ENCODE measurements at regions not wholly inside any gene's neighbourhood (a gene's known extent, or its start where the extent isn't known, plus 50 kb on each side); places are given as distances from the start of the nearest gene placed in this dataset.

DNA sequence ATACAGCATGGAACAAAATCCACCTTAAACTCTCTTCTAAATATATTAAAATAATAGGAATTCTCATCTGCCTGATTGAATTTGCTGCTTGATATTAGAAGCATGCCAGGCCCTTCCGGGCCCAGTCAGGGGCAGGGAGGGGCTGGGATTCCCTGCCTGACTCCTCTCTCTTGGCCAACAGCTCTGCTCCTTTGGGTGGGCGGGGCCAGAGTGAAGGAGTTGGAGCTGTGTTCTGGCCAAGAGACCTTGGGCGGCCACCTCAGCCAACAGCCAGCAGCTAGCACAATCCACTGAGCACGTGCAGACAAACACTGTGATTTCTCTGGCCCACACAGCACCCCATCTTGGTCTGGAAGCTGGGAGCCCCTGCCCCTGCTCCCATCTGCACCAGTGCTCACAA is 140.3 kb downstream of the PJA1 start:
- DNase-seq, result no peak

- no peak for DNase-seq
Measured at GRCh38 chrX:69024161-69024736, 141.0 kb downstream of the PJA1 start.

DNA sequence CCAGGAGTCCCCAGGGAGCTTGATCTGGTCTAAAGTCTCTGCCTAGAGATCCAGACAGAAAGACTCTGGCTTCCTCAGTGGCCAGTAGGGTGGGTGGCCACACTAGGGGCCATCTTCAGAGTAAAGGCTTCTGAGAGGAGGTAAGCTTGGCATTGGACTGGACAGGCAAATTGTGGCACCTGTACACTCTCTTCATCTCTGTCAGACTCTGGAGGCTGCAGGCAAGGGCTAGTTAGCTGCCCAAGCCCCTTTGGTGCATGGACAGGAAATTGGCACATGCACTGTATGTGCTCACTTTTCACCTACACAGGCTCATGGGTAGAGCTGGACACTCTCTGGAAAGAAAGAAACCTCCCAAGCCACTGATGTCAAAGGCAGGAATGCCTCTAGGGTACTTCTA is 142.8 kb downstream of the PJA1 start:
- no peak for DNase-seq

DNA sequence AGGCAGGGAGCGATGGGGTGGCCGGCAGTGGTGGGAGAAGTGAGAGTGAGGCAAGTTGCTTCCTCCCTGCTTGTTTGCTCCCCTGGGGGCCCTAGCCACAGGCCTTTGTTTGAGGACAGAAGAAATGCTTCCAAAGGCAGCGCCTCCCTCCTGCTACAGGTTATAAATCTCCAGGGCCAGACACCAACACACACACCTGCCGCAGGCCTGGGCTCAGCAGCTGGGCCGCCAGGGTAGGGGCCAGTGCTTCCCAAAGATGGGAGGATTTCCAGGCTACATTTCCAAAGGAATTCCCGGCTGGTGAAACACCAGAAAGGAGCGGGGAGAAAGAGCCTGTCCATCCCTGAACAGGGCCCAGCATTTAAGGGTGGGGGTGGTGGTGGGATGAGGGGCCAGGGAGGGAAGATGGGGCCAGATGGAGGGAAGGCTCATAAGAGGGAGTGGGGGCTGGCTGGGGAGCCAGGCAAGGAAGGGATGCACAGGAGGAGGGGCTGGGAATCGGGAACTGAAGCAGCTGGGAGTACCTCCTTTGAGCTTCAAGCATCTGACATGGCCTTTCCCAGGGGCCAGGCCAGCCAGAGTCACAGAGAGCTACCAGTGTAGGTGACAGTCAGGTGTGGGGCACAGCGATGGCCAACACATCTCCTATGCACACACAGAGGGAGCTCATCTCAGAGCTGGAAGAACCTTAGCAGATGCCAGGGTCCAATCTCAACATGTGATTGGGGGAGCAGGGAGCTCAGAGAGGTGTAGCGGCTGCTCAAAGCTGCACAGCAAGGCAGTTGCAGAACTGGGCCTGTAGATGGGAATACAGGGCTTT is 143.9 kb downstream of the PJA1 start:
- no peak for DNase-seq

- DNase-seq, result no peak
Measured at GRCh38 chrX:69020316-69020715, 144.9 kb downstream of the PJA1 start.

- DNase-seq, result no peak
Measured at GRCh38 chrX:69019073-69019890, 146.0 kb downstream of the PJA1 start.

DNA sequence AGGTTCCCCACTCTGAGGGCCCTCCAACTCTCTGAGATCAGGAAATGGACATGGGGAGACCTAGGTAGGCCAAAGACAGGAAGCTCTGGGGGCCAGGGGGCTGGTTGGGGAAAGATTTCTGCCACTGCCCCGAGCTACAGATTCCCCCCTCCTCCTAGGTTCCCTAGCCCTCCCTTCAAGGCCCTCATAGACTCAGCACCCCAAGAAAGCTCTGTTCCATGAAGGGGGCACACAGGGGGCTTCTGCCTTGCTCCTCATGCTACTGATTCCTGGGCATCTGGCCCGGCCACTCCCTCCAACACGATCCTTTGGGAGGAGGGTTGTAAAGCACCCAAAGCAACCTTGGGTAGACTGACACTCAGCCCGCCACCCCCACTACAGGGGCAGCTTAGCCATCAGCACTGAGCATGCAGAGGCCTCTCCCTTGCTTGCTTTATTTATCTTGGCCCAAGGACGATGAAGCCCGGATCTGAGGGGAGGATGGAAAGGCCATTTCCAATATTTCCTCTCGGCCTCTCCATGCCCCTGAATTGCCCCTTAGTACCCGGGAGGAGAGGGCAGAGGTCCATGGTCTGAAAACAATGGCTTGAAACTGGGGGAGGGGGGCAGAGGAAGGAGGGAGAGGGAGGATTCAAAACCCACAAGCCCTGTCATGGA is 146.7 kb downstream of the PJA1 start:
- DNase-seq, result no peak

- no peak for DNase-seq
Measured at GRCh38 chrX:69016293-69016941, 148.8 kb downstream of the PJA1 start.

GRCh38 chrX:69015564-69016292 is 149.5 kb downstream of the PJA1 start:
- no peak for DNase-seq

DNA sequence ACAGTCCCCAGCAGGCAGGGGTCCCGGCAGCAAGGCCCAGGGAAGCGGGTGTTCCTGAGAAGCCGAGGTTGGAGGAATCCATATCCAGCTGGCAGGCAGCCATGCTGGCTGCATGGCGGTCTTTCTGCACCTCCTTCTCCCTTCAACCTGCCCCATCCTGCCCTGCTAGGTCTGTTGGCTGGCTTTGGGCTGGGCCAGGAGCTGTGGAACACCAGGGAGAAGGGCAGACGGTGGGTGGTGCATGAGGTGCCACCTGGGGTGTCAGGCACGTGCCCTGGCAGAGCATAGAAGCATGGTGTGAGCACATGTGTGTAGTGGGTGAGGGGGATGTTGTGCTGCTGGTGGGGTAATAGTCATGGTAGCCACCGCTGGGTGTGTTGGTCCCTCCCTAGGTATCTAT is 150.1 kb downstream of the PJA1 start:
- no peak for DNase-seq

- no peak for DNase-seq
Measured at GRCh38 chrX:69014200-69014599, 151.1 kb downstream of the PJA1 start.

DNA sequence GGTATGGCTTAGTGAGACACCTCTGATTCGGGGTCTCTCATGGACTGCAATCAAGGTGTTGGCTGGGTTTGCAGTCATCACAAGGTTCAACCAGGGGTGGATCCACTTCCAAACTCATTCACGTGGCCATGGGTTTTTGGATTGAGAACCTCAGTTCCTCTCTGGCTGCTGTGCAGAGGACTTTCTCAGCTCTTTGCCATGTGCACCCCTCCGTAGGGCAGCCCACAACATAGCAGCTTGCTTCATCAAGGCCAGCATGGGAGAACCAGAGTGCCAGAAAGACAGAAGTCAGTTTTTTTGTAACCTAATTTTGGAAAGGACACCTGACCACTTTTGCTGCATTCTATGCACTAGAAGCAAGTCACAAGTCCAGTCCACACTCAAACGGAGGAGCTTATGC is 154.9 kb downstream of the PJA1 start:
- no peak for DNase-seq

GRCh38 chrX:69000877-69001276 is 164.4 kb downstream of the PJA1 start:
- DNase-seq, result no peak

GRCh38 chrX:68999931-69000330 is 165.3 kb downstream of the PJA1 start:
- DNase-seq, result no peak

DNA sequence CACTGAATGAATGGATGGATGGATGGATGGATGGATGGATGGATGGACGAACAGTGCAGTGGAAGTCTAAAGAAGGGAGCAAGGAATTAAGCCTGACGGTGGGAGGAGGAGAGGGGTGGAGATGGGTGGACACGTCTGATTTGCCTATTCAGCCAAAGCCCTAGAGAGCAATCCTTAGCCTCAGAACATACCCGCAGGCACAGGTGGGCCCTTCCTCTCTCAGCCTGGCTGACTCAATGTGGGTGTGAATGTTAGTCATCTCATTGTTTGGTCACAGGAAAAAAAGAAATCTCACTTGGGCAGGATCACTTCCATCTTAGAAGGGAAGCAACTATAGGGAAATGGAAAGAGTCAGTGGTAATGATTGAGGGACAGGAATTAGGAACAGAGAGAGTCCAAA is 165.9 kb downstream of the PJA1 start:
- no peak for DNase-seq

DNA sequence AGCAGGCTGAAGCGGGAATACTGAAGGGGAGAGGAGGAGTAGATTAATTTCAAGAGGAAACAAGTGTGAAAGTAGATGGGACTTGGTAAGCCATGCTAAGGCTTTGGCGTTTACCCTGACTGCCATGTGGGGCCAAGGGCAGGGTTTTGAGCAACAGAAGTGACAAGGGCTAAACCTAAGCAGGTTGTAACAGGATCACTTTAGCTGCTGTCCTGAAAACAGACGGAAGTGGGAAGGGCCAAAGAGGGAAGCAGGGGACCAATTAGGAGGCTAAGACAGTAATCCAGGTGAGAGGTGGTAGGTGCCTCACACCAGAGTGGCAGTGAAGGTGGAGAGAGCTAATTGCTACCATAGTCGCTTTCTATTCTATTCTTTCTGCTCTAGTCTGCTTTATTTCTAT is 166.5 kb downstream of the PJA1 start:
- DNase-seq, result no peak

- no peak for DNase-seq
Measured at GRCh38 chrX:68997911-68998310, 167.3 kb downstream of the PJA1 start.

DNA sequence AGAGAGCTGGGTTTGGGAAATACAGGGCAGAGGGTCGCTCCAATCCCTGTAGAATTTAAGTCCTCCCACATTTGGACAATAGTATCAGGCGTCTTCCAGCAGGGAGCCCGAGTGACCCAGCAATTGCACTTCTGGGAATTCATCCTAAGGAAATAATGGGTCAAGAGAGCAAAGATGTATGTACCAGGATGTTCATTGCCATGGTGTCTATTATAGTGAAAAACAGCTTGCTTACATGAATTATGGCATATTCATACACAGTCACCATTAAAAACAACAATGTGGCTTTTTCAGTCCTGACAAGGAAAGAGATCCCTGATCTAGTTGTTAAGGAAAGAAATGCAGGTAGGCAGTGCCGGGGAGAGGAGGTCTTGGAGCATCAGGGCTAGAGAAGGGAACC is 167.7 kb downstream of the PJA1 start:
- DNase-seq, result no peak

- DNase-seq, result no peak
Measured at GRCh38 chrX:68995780-68996551, 167.1 kb downstream of the EFNB1 start.

- no peak for DNase-seq
Measured at GRCh38 chrX:68995386-68995779, 166.6 kb downstream of the EFNB1 start.

DNA sequence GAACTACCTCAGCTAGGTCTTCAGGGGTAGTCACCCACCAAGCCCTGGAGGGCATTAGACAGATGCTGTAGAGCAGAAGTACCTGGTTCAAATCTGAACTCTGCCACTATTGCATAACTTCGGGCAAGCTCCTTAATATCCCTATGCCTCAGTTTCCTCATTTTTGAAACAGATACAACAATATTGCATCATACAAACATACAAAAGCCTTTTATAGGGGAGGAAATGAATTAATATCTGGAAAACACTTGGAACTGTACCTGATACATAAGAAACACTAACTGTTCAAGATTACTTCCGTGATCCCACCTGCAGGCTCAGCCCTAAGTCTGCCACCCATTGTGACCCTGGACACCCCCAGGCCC is 166.1 kb downstream of the EFNB1 start:
- DNase-seq, result no peak

Data from CD4-positive, alpha-beta T cell treated with Interleukin-6 for 4 hours (primary cell).